Upper lobe of left lung (tissue), 4 donors: ENCODE measurements at regions not wholly inside any gene's neighbourhood (a gene's known extent, or its start where the extent isn't known, plus 50 kb on each side); places are given as distances from the start of the nearest gene placed in this dataset.

Source experiments
- EP300 ChIP-seq, 4 donors: sonication (generic); formaldehyde crosslinking; IDR thresholded peaks; one replicate each; pipeline ENCODE4 v1.5.1; 2017; ENCODE audit warnings: antibody characterized with exemption in 4 of 4, control low read depth in 2 of 4
- POLR2A ChIP-seq, 4 donors: fragments of 450-650 bp; IDR thresholded peaks; one replicate each; pipeline ENCODE4 v1.5.1; 2016 to 2017; ENCODE audit warnings: antibody characterized with exemption in 4 of 4, mild to moderate bottlenecking in 2 of 4
- POLR2AphosphoS5 ChIP-seq, 2 donors: sonication (generic); formaldehyde crosslinking; IDR thresholded peaks; one replicate each; pipeline ENCODE4 v1.5.1; 2017; ENCODE audit warnings: antibody characterized with exemption in 2 of 2
- TF ChIP-seq, protein P1 (sequence below), 6 experiments: fragments of 450-650 bp in 4 of 6; fragments of 200-600 bp in 2 of 6; sonication (generic) in 2 of 6; IDR thresholded peaks; one replicate each; pipeline ENCODE4 v1.5.1; 2016 to 2019; ENCODE audit warnings: antibody characterized with exemption in 6 of 6

DNA sequence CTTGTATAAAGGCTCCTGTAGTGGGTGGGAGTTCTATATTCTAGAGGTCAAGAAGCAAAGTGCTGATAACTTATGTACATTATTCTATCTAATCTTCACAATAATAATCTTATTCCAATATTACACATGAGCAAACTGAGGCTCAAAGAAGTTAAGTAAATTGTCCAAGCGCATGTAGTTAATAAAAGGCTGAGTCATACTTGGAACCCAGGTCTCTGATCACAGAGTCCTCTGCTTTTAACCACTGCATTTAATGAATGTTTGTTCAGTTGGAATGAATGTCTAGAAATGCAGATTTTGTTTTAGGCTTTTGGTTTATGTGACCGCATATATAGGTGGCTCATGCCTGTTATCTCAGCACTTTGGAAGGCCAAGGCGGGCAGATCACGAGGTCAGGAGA, 88.4 kb upstream of the PAQR3 start:
- TF ChIP-seq, protein P1, sequence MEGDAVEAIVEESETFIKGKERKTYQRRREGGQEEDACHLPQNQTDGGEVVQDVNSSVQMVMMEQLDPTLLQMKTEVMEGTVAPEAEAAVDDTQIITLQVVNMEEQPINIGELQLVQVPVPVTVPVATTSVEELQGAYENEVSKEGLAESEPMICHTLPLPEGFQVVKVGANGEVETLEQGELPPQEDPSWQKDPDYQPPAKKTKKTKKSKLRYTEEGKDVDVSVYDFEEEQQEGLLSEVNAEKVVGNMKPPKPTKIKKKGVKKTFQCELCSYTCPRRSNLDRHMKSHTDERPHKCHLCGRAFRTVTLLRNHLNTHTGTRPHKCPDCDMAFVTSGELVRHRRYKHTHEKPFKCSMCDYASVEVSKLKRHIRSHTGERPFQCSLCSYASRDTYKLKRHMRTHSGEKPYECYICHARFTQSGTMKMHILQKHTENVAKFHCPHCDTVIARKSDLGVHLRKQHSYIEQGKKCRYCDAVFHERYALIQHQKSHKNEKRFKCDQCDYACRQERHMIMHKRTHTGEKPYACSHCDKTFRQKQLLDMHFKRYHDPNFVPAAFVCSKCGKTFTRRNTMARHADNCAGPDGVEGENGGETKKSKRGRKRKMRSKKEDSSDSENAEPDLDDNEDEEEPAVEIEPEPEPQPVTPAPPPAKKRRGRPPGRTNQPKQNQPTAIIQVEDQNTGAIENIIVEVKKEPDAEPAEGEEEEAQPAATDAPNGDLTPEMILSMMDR (IDR thresholded peaks at IDR 0.05) = no peak
- no peak for TF ChIP-seq POLR2AphosphoS5 (IDR thresholded peaks at IDR 0.05)
- no peak for TF ChIP-seq POLR2A (IDR thresholded peaks at IDR 0.05)
- TF ChIP-seq EP300 (IDR thresholded peaks at IDR 0.05) = no peak
